ENCODE measurements at regions not wholly inside any gene's neighbourhood (a gene's known extent, or its start where the extent isn't known, plus 50 kb on each side); places are given as distances from the start of the nearest gene placed in this dataset.

- intact Hi-C loops (cut with DNase I), result no loop called here
- no peak for DNase-seq (ENCODE audit: low spot score)
Measured at GRCh38 chr11:95283650-95284049, 52.6 kb upstream of the SESN3 start.

- no peak for DNase-seq (ENCODE audit: low spot score)
- intact Hi-C loops (cut with DNase I), result no loop called here
Measured at GRCh38 chr11:95283146-95283545, 52.1 kb upstream of the SESN3 start.

GRCh38 chr11:95282291-95282751 lies 51.3 kb upstream of the SESN3 start:
- intact Hi-C loops (cut with DNase I), result no loop called here
- no peak for DNase-seq (ENCODE audit: low spot score)
